Adipocyte (in vitro differentiated cells): ENCODE measurements at regions not wholly inside any gene's neighbourhood (a gene's known extent, or its start where the extent isn't known, plus 50 kb on each side); places are given as distances from the start of the nearest gene placed in this dataset.
"Not testable (repeated sequence)": the region's sequence is repeated elsewhere in the genome, so short reads cannot be mapped to it uniquely, and the experiment has no call there.

ENCODE experiments used
- DNase-seq: peaks from one replicate; pipeline ENCODE4 v3.0.0-alpha.2; 2015; ENCODE audit warnings: low read depth
- H3K27me3 ChIP-seq: replicated peaks from 2 replicates; pipeline ENCODE4 v1.7.0; 2013; ENCODE audit warnings: mild to moderate bottlenecking, low read length, moderate library complexity; ENCODE audit not compliant: control insufficient read depth, insufficient read depth
- H3K36me3 ChIP-seq: 2 replicates; pipeline ENCODE4 v1.7.0; 2013; ENCODE audit warnings: low read length, mild to moderate bottlenecking, moderate library complexity; ENCODE audit not compliant: control insufficient read depth, insufficient read depth, severe bottlenecking
- H3K4me1 ChIP-seq: 2 replicates; pipeline ENCODE4 v1.7.0; 2013; ENCODE audit warnings: mild to moderate bottlenecking, low read length, moderate library complexity; ENCODE audit not compliant: control insufficient read depth, insufficient read depth
- H3K4me3 ChIP-seq: 2 replicates; pipeline ENCODE4 v1.7.0; 2013; ENCODE audit warnings: mild to moderate bottlenecking, low read length, moderate library complexity
- H3K9ac ChIP-seq: 2 replicates; pipeline ENCODE4 v1.7.0; 2013; ENCODE audit warnings: mild to moderate bottlenecking, low read length, moderate library complexity
- H3K9me3 ChIP-seq: 2 replicates; pipeline ENCODE4 v1.7.0; 2013; ENCODE audit warnings: mild to moderate bottlenecking, low read length, moderate library complexity; ENCODE audit not compliant: control insufficient read depth

DNA sequence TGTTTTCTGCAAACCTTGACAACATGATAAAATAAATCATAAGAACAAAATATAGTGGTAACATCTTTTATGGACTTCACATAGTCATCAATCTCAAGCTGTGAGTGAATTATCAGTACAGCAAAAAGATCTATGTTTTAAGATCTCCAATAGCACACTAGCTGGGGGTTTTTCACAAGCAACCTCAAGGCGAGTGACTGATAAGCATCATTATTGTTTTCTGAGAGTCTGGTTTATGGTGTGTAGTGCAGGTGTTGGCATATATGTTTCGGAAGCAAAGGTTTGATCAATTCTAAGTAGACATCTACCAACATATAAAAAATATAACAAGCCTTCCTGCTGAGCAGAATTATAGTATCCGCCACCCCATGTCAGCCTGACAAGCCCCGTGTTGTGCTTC, 403.8 kb upstream of the MGMT start:
- H3K36me3 ChIP-seq: no peaks in the 10 kb centered on the region

DNA sequence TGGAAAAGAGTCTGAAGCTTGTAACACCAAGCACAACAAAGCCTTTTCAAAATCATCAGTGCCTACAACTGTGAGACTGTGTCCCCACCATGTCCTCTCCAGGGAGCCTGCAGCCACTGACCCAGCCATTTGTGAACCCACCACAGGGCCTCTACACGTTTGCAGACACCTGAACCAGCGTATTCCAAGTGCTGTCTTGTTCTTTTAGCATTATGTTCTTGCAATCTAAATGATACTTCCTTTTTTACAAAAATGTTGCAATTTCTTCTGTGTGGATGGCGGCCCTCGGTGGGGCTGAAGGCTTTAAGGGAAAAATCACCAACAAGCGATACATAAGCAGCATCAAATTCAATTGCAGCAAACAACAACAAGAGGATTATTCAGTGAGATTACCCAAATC, 403.2 kb upstream of the MGMT start:
- H3K27me3 ChIP-seq: no peaks in the 10 kb centered on the region
- H3K4me3 ChIP-seq: no peak overlapping the region
- no peak for DNase-seq
- H3K9ac ChIP-seq: no peak overlapping the region
- no peaks in the 10 kb centered on the region for H3K4me1 ChIP-seq
- no peaks in the 10 kb centered on the region for H3K36me3 ChIP-seq
- no peaks in the 10 kb centered on the region for H3K9me3 ChIP-seq

More for the DNA sequence above, 403.8 kb upstream of the MGMT start:
- no peaks in the 10 kb centered on the region for H3K27me3 ChIP-seq
- no peaks in the 10 kb centered on the region for H3K4me1 ChIP-seq
- DNase-seq: no peak
- H3K9me3 ChIP-seq: no peaks in the 10 kb centered on the region
- H3K4me3 ChIP-seq: no peak overlapping the region
- H3K9ac ChIP-seq: no peak overlapping the region

DNA sequence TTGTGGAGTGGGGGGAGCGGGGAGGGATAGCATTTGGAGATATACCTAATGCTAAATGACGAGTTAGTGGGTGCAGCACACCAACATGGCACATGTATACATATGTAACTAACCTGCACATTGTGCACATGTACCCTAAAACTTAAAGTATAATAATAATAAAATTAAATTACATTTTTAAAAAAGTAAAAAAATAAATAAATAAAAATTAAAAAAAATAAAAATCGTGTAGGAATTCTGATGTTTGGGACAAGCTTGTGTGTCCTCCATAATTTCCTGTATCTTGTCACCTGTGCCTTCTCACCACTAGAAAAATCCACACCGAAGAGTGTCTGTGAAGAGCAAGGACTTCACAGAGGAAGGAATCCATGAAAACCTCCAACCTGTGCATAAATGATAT, 400.5 kb upstream of the MGMT start:
- not testable (repeated sequence) for H3K36me3 ChIP-seq, DNase-seq, H3K4me3 ChIP-seq, H3K27me3 ChIP-seq, H3K4me1 ChIP-seq, H3K9ac ChIP-seq, H3K9me3 ChIP-seq

DNA sequence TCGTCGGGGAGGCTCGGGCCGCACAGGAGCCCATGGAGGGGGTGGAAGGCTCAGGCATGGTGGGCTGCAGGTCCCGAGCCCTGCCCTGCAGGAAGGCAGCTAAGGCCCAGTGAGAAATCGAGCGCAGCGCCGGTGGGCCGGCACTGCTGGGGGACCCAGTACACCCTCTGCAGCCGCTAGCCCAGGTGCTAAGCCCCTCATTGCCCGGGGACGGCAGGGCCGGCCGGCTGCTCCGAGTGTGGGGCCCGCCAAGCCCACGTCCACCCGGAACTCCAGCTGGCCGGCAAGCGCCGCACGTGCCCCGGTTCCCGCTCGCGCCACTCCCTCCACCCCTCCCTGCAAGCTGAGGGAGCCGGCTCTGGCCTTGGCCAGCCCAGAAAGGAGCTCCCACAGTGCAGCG, 395.6 kb upstream of the MGMT start:
- not testable (repeated sequence) for H3K9me3 ChIP-seq, H3K4me1 ChIP-seq, DNase-seq, H3K9ac ChIP-seq, H3K27me3 ChIP-seq, H3K4me3 ChIP-seq, H3K36me3 ChIP-seq

DNA sequence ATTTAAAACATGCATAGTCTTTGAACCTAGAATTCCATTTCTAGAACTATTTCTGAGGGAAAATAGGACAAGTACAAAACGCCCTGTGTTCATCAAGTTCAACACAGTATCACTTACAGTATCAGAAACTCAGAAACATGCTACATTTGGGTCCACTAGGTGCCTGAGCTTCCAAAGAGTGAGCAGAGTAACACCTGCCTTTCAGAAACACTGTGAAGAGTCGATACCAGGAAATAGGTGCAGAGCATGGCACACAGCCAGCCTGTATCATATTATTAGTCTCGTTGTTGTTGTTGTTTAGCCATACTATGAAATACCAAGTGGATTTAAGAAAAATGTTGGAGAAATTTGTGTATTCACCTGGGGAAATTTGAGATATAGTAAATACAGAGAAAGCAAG, 392.1 kb upstream of the MGMT start:
- Histone ChIP-seq H3K4me1 (no peaks in the 10 kb centered on the region), H3K9ac (no peak overlapping the region), H3K36me3 (no peaks in the 10 kb centered on the region), H3K9me3 (peaks cover 3% of the 10 kb centered on the region), H3K27me3 (no peaks in the 10 kb centered on the region), H3K4me3 (no peak overlapping the region)
- no peak for DNase-seq

DNA sequence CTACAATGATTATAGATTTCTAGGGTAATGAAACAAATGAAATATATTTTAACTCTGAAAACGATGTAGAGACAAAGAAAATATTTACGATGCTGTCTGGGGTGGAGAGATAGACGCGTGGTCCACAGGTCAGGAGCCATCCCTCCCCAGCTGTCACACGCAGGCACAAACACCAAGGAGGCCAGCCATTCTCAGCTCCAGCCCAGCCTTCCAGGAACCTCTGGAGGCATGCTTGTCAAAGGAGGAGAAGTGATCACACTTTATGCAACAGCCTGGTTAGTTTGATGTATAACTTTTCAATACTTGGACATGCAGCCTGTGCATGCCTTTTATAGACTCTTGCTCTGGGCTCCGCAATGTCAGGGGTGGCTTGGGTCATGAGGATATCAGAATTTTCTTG, 391.5 kb upstream of the MGMT start:
- no peak for DNase-seq
- no peaks in the 10 kb centered on the region for H3K4me1 ChIP-seq
- H3K36me3 ChIP-seq: no peaks in the 10 kb centered on the region
- H3K4me3 ChIP-seq: no peak overlapping the region
- no peak overlapping the region for H3K9ac ChIP-seq
- no peaks in the 10 kb centered on the region for H3K27me3 ChIP-seq
- H3K9me3 ChIP-seq: peaks cover 8% of the 10 kb centered on the region

DNA sequence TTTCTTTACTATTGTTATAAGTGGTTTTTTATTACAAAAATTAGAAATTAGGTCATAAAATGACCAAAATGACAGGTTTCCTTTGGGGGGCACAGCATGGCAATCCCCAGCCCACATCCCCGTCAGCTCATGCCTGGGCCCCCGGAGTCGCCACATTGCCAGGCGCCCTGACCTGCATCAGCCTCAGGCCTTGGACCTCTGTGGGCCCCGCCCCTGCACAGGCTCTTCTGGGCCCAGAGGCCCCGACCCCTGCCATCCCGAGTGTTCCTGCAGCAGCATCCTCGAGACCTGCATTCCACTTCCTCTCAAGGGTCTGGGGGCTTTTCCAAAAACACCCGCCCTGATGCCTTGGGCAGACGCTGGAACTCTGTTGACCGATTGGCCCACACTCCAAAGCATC, 391.1 kb upstream of the MGMT start:
- Histone ChIP-seq H3K4me1 (no peaks in the 10 kb centered on the region), H3K9me3 (peaks cover 13% of the 10 kb centered on the region), H3K9ac (no peak overlapping the region), H3K27me3 (no peaks in the 10 kb centered on the region), H3K36me3 (no peaks in the 10 kb centered on the region), H3K4me3 (no peak overlapping the region)
- no peak for DNase-seq

DNA sequence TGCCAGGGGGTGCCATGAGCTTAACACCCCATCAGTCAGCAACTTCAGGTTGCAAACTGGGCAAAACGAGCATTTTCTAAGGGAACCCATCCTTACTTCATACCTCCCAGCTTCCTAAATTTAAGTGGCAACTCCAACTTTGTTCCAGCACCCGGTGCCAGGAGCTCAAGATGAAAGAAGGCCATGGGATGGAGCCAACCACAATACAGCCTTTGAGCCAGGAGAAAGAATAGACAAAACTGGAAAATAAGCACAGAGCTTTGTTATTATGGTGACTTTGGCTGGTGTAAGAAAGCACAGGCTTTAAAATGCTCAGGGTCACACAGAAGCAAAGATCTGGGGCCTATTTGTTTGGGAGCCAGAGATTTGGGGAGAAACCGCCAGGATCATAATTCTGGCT, 388.7 kb upstream of the MGMT start:
- H3K4me1 ChIP-seq: no peaks in the 10 kb centered on the region
- H3K27me3 ChIP-seq: no peaks in the 10 kb centered on the region
- H3K4me3 ChIP-seq: no peak overlapping the region
- no peaks in the 10 kb centered on the region for H3K36me3 ChIP-seq
- H3K9me3 ChIP-seq: peaks cover 19% of the 10 kb centered on the region
- no peak overlapping the region for H3K9ac ChIP-seq
- DNase-seq: no peak

DNA sequence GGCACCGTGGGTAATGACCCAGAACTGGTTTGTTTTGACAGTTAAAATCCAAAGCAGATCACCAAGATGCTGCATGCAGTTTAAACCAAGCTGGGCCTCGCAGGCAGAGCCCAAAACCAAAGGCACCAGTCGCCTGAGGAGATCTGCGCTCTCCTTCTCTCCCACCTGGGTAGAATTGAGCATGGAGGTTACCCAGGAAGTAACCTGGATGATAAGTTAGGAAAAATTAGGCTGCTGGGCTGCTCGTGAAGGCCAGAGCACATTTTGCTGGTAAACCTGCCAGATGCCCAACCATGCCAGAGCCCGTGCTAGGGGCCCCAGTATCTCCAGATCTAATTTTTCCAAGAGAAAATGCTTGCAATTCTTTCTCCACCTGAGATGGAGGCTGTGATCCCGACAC, 388.3 kb upstream of the MGMT start:
- Histone ChIP-seq H3K27me3 (no peaks in the 10 kb centered on the region), H3K4me3 (no peak overlapping the region), H3K9ac (no peak overlapping the region), H3K4me1 (no peaks in the 10 kb centered on the region), H3K36me3 (no peaks in the 10 kb centered on the region), H3K9me3 (peaks cover 19% of the 10 kb centered on the region)
- DNase-seq: no peak

DNA sequence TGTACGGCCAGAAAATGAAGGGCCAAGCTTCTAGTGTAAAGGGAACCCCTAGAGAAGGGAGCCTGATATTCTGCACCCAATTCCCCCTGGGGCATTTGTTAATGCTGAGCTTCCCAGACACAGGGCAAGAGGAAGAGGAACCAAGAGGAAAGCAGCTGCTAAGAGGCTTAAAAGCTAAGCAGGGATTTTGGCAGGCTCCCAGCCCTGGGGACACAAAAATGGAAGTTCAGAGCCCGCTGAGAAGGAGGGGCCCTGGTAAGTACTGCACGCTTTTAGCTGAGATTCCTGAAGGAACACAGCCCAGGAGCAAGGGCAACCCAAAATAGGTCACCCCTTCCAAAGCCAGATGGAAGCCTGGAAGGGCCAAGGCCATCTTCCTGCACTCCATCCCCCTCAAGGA, 387.3 kb upstream of the MGMT start:
- Histone ChIP-seq H3K9me3 (peaks cover 19% of the 10 kb centered on the region), H3K27me3 (no peaks in the 10 kb centered on the region), H3K4me1 (no peaks in the 10 kb centered on the region), H3K4me3 (no peak overlapping the region), H3K36me3 (no peaks in the 10 kb centered on the region), H3K9ac (no peak overlapping the region)
- no peak for DNase-seq

DNA sequence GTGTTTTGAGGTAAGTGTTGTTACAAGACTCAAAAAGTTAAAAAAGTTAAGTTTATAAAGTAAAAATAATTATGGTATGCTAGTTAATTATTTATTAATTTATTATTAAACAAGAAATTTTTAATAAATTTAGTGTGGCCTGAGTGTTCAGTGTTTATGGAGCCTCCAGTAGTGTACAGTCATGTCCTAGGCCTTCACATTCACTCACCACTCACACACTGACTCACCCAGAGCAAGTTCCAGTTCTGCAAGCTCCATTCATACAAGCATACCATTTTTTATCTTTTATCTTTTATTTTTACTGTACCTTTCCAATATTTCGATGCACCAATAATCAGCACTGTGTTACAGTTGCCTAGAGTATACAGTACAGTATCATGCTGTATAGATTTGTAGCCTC, 381.2 kb upstream of the MGMT start:
- DNase-seq: no peak
- Histone ChIP-seq H3K9ac (no peak overlapping the region), H3K27me3 (no peaks in the 10 kb centered on the region), H3K36me3 (no peaks in the 10 kb centered on the region), H3K4me3 (no peak overlapping the region), H3K9me3 (peaks cover 11% of the 10 kb centered on the region), H3K4me1 (peaks cover 3% of the 10 kb centered on the region)

DNA sequence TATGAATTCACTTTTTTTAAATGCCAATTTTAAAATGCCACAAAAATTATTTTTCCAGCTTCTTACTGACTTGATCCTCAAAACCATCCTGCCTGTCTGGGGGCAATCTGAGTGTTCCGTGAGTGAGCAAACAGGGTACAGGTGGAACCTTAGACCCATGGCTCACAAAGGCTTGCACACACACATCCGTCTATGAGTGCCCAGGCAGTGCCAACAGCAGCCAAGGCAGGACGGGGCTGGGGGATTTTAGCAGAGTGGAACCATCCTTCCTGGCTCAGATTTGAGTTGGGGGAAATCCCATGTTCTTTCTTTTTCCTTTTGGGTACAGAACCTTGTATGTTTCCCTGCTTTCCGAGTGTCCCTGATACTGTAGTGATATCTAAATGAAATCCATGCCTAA, 377.7 kb upstream of the MGMT start:
- Histone ChIP-seq H3K27me3 (no peaks in the 10 kb centered on the region), H3K4me1 (peaks cover 10% of the 10 kb centered on the region), H3K4me3 (no peak overlapping the region), H3K9ac (no peak overlapping the region), H3K36me3 (no peaks in the 10 kb centered on the region), H3K9me3 (peaks cover 3% of the 10 kb centered on the region)
- DNase-seq: no peak
